ENCODE measurements at regions not wholly inside any gene's neighbourhood (a gene's known extent, or its start where the extent isn't known, plus 50 kb on each side); places are given as distances from the start of the nearest gene placed in this dataset.

- TF ChIP-seq CTCF (conservative IDR thresholded peaks at IDR 0.05; ENCODE audit: low read length) = no peak
- no peak for DNase-seq (ENCODE audit: low read depth)
These were observed 291.5 kb downstream of the TDRD15 start for GRCh38 chr2:21415234-21415633.

GRCh38 chr2:21416226-21416625 is 292.5 kb downstream of the TDRD15 start:
- no peak for TF ChIP-seq CTCF (conservative IDR thresholded peaks at IDR 0.05; ENCODE audit: low read length)
- no peak overlapping the region for H3K4me3 ChIP-seq (ENCODE audit: low read length)
- DNase-seq (ENCODE audit: low read depth) = no peak

More at GRCh38 chr2:21415234-21415633, 291.5 kb downstream of the TDRD15 start:
- H3K4me3 ChIP-seq (ENCODE audit: low read length) = no peak overlapping the region

GRCh38 chr2:21418456-21418855 is 294.7 kb downstream of the TDRD15 start:
- no peak for DNase-seq (ENCODE audit: low read depth)
- no peak for TF ChIP-seq CTCF (conservative IDR thresholded peaks at IDR 0.05; ENCODE audit: low read length)
- H3K4me3 ChIP-seq (ENCODE audit: low read length) = no peak overlapping the region

- DNase-seq (ENCODE audit: low read depth) = no peak
- no peak overlapping the region for H3K4me3 ChIP-seq (ENCODE audit: low read length)
- no peak for TF ChIP-seq CTCF (conservative IDR thresholded peaks at IDR 0.05; ENCODE audit: low read length)
These were observed 297.0 kb downstream of the TDRD15 start for GRCh38 chr2:21420553-21421335.

GRCh38 chr2:21422050-21422449 is 298.3 kb downstream of the TDRD15 start:
- no peak for DNase-seq (ENCODE audit: low read depth)

GRCh38 chr2:21422724-21423522 is 299.2 kb downstream of the TDRD15 start:
- no peak for DNase-seq (ENCODE audit: low read depth)
- TF ChIP-seq CTCF (conservative IDR thresholded peaks at IDR 0.05; ENCODE audit: low read length) = no peak
- H3K4me3 ChIP-seq (ENCODE audit: low read length) = no peak overlapping the region

More at GRCh38 chr2:21422050-21422449, 298.3 kb downstream of the TDRD15 start:
- no peak overlapping the region for H3K4me3 ChIP-seq (ENCODE audit: low read length)
- no peak for TF ChIP-seq CTCF (conservative IDR thresholded peaks at IDR 0.05; ENCODE audit: low read length)

Data from AG10803 (cell line).